ENCODE measurements at regions not wholly inside any gene's neighbourhood (a gene's known extent, or its start where the extent isn't known, plus 50 kb on each side); places are given as distances from the start of the nearest gene placed in this dataset.

DNA sequence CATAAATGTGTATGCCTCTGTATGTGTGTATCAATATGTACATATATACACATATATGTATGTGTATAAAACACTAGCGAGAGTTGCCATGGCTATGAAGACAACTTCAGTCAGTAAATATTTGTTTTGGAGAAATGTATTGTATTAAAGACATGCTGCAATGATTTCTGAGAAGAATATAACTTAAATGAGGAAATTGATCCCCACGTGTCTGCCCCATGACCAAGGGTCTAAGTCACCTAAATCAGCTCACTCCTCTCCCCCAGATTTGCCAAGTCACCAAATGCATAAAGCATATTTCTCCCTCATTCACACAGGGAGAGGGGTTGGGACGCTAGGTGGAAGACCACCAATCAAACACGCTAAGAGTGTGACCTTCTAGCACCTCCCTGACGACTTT is 58.3 kb upstream of the LYST start:
- no peak for DNase-seq
- H3K4me1 ChIP-seq: no peaks in the 10 kb centered on the region

DNA sequence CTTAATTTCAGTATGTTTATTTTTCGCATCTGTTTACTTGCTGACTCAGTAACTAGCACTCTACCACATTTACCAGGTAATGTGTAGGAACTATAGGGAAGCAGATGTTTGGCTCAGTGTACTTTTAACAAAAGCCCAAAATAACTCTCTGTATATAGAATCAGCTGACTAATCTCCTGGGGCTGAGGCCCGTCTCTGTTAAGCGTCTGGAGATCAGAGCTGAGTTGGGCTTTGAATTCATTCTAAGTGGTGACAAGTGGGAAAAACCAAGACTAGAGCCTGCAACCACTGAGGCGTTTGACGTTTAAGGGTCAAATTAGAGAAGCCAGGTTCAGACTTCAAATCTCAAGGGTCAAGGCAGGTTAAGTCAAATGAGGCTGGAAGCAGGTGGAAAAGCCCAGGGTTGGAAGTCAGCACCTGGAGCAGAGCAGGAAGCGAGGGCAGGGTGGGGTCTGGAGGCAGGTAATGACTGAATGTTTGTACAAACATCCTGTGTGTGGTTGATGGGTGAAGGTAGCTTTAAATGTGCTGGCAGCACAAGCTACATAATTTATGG is 56.8 kb upstream of the LYST start:
- no peak for ATAC-seq
- WGBS, 2 donors: 52 to 57% methylated on average over 6 of the region's 6 CpGs
- Histone ChIP-seq H3K4me3 (no peak overlapping the region), H3K27me3 (no peaks in the 10 kb centered on the region), H3K4me1 (no peaks in the 10 kb centered on the region), H3K36me3 (no peaks in the 10 kb centered on the region), H3K27ac (no peak overlapping the region), H3K9me3 (no peaks in the 10 kb centered on the region)
- FAIRE-seq: no peak
- no peak for DNase-seq
- TF ChIP-seq, protein P1, sequence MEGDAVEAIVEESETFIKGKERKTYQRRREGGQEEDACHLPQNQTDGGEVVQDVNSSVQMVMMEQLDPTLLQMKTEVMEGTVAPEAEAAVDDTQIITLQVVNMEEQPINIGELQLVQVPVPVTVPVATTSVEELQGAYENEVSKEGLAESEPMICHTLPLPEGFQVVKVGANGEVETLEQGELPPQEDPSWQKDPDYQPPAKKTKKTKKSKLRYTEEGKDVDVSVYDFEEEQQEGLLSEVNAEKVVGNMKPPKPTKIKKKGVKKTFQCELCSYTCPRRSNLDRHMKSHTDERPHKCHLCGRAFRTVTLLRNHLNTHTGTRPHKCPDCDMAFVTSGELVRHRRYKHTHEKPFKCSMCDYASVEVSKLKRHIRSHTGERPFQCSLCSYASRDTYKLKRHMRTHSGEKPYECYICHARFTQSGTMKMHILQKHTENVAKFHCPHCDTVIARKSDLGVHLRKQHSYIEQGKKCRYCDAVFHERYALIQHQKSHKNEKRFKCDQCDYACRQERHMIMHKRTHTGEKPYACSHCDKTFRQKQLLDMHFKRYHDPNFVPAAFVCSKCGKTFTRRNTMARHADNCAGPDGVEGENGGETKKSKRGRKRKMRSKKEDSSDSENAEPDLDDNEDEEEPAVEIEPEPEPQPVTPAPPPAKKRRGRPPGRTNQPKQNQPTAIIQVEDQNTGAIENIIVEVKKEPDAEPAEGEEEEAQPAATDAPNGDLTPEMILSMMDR (IDR thresholded peaks at IDR 0.05): no peak
- intact Hi-C loops (cut with DNase I): no loop called here

More for the DNA sequence above, 58.3 kb upstream of the LYST start:
- no peaks in the 10 kb centered on the region for H3K9me3 ChIP-seq
- no peaks in the 10 kb centered on the region for H3K27me3 ChIP-seq
- TF ChIP-seq, protein P1 (IDR thresholded peaks at IDR 0.05): no peak
- H3K27ac ChIP-seq: no peak overlapping the region
- intact Hi-C loops (cut with DNase I): no loop called here
- ATAC-seq: no peak
- 47 to 59% methylated on average over 5 of the region's 5 CpGs for WGBS, 2 donors
- no peaks in the 10 kb centered on the region for H3K36me3 ChIP-seq
- FAIRE-seq: no peak
- H3K4me3 ChIP-seq: no peak overlapping the region

DNA sequence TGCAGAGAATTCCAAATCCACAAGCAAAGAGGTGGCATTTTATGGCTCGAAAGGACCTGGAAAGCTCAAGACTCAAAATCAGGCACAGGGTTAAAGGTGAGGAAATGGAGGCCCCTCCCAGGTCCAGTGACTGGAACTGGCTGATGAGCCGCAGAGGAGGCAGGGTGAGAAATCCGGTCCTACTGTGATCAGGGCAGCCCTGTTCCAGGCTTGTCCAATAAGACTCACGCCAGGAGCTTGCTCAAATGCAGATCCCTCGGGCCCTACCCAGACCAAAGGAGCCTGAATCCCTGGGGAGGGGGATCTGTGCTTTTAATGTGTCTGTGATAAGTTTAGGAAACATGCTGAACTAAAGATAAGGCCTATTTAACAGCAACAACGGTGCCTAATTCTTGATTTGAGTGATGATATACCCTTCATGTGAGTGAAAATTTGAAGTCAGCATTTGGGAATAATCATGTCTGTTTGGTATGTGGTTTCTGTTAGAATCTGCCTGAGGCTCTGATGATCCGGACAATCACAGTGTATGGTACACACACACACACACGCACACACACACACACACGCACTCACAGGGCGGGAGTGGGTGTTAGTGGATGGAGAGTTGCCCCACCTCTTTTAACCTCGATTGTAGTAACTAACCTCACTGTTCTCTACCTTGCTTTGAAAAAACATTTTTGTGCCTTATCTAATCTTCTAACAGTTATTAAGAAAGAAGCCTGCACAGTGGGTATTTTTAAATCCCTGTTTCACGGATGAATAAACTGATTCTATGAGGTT is 54.1 kb upstream of the LYST start:
- H3K36me3 ChIP-seq: no peaks in the 10 kb centered on the region
- FAIRE-seq (no peak), DNase-seq (no peak), ATAC-seq (no peak)
- intact Hi-C loops (cut with DNase I): no loop called here
- H3K27ac ChIP-seq: no peak overlapping the region
- no peaks in the 10 kb centered on the region for H3K27me3 ChIP-seq
- WGBS, 2 donors: 44 to 56% methylated on average over 12 of the region's 12 CpGs
- TF ChIP-seq, protein P1 (IDR thresholded peaks at IDR 0.05): no peak
- no peaks in the 10 kb centered on the region for H3K4me1 ChIP-seq
- H3K9me3 ChIP-seq: no peaks in the 10 kb centered on the region
- no peak overlapping the region for H3K4me3 ChIP-seq

DNA sequence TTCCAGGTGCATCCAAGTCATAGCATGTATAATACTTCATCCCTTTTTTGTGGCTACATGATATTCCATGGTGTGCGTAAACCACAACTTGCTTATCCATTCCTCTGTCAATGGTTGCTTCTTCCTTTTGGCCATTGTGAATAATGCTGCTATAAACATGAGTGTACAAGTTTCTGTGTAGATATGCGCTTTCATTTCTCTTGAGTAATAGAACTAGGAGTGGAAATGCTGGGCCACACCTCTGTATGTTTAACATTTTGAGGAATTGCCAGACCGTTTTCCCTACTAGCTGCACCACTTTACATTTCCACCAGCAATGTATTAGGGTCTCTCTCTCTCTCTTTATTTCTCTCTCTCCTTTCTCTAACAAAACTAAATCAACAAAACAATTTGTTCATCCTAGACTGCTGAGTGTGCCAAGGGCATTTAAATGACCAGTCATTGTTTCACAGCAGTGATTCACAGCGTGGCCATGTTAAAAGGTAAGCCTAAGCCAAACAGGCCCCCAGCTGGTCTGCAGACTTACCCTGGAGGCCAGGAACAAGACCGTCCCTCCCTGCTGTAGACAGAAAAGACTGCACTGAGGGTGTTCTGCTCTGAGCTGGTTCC is 53.2 kb upstream of the LYST start:
- H3K4me3 ChIP-seq: no peak overlapping the region
- intact Hi-C loops (cut with DNase I): no loop called here
- H3K9me3 ChIP-seq: no peaks in the 10 kb centered on the region
- WGBS, 2 donors: 61 to 62% methylated on average over 5 of the region's 5 CpGs
- no peak for FAIRE-seq
- no peaks in the 10 kb centered on the region for H3K4me1 ChIP-seq
- H3K27me3 ChIP-seq: no peaks in the 10 kb centered on the region
- H3K36me3 ChIP-seq: no peaks in the 10 kb centered on the region
- no peak overlapping the region for H3K27ac ChIP-seq
- ATAC-seq: peak in 1 of 4 donors; percentile 28
- DNase-seq: no peak
- TF ChIP-seq, protein P1 (IDR thresholded peaks at IDR 0.05): no peak
